GM06990 (cell line): ENCODE measurements at regions not wholly inside any gene's neighbourhood (a gene's known extent, or its start where the extent isn't known, plus 50 kb on each side); places are given as distances from the start of the nearest gene placed in this dataset.

Experiments
- DNase-seq: peaks from one replicate; pipeline ENCODE4 v3.0.0-alpha.2; 2011; ENCODE audit not compliant: insufficient read length; ENCODE audit errors: extremely low read depth
- H3K27me3 ChIP-seq: replicated peaks from 2 replicates; pipeline ENCODE4 v1.6.0; 2011; ENCODE audit warnings: low read length; ENCODE audit not compliant: control insufficient read depth, insufficient read depth
- H3K36me3 ChIP-seq: 2 replicates; pipeline ENCODE4 v1.5.1; 2011; ENCODE audit warnings: low read length; ENCODE audit not compliant: control insufficient read depth, insufficient read depth
- H3K4me3 ChIP-seq: replicated peaks from 2 replicates; pipeline ENCODE4 v1.5.1; 2011; ENCODE audit warnings: low read depth, mild to moderate bottlenecking, control low read depth, low read length
- TF ChIP-seq, protein P1 (sequence below): IDR thresholded peaks from 2 replicates; pipeline ENCODE4 v1.5.1; 2011; ENCODE audit warnings: low read length, control low read depth, mild to moderate bottlenecking, inconsistent platforms; ENCODE audit not compliant: insufficient read depth, poor library complexity, severe bottlenecking

DNA sequence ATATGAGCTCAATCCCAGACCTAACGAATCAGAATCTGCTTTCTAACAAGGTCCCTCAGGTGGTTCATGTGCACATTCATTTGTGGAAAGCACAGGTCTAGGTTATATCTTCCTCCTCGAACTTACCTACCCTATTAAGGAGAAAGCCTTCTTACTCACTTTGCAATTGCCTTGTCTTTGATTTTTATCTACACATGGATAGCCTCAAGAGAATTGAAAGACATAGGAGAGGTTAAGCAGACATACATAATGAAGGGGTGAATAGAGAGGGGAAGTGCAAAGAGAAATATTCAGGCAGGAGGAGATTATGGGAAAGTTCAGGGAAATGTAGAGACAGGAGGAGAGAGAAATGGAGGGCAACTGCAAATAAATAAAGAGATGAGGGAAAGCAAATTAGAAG lies 422.9 kb upstream of the ADAMTS9 start:
- H3K4me3 ChIP-seq: no peak overlapping the region
- TF ChIP-seq, protein P1, sequence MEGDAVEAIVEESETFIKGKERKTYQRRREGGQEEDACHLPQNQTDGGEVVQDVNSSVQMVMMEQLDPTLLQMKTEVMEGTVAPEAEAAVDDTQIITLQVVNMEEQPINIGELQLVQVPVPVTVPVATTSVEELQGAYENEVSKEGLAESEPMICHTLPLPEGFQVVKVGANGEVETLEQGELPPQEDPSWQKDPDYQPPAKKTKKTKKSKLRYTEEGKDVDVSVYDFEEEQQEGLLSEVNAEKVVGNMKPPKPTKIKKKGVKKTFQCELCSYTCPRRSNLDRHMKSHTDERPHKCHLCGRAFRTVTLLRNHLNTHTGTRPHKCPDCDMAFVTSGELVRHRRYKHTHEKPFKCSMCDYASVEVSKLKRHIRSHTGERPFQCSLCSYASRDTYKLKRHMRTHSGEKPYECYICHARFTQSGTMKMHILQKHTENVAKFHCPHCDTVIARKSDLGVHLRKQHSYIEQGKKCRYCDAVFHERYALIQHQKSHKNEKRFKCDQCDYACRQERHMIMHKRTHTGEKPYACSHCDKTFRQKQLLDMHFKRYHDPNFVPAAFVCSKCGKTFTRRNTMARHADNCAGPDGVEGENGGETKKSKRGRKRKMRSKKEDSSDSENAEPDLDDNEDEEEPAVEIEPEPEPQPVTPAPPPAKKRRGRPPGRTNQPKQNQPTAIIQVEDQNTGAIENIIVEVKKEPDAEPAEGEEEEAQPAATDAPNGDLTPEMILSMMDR: no peak
- no peaks in the 10 kb centered on the region for H3K27me3 ChIP-seq
- no peaks in the 10 kb centered on the region for H3K36me3 ChIP-seq
- no peak for DNase-seq

DNA sequence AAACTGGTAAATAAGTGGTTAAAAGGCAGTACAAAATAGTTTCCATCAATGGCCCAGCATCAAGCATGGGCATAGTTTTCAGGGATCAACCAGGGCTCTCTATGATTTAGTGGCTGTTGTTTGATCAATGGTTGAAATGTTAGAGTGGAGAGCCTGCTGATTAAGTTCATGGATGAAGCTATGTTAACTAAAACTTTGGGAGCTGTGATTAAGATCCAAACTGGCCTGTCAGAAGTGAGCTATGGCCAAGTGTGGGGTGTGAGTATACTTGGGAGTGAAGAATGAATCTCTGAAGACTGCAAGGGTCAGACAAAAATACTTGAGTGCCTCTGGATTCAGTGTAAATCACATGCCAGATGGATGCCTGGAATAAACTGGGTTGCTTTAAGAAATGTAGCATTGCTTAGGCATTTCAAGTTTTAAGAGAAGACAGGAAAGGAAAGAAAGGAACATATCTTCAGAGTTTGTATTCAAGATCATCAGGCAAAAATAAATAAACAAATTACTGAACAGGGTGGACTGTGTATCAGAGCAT lies 422.2 kb upstream of the ADAMTS9 start:
- no peaks in the 10 kb centered on the region for H3K27me3 ChIP-seq
- TF ChIP-seq, protein P1: no peak
- no peak for DNase-seq

DNA sequence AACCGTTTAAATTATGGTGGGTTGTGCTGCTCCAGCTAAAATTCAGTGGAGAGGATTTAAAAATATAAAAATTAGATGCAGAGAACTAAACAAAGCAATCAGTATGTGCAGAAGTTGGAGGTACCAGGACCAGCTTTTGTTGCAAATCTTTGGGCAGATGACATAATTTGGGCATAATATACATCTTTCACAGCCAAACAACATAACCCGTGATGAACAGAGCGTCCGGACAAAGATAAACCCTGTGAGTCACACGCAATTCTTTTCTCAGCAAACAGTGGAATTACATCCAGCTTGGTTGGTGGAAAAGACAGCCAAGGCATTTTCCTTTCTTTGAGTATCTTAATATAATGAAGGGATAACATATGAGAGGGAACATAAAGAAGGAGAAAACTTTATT lies 419.4 kb upstream of the ADAMTS9 start:
- Histone ChIP-seq H3K27me3 (no peaks in the 10 kb centered on the region), H3K36me3 (no peaks in the 10 kb centered on the region), H3K4me3 (no peak overlapping the region)
- TF ChIP-seq, protein P1: no peak
- no peak for DNase-seq

More for the DNA sequence above, 422.2 kb upstream of the ADAMTS9 start:
- no peaks in the 10 kb centered on the region for H3K36me3 ChIP-seq
- H3K4me3 ChIP-seq: no peak overlapping the region

DNA sequence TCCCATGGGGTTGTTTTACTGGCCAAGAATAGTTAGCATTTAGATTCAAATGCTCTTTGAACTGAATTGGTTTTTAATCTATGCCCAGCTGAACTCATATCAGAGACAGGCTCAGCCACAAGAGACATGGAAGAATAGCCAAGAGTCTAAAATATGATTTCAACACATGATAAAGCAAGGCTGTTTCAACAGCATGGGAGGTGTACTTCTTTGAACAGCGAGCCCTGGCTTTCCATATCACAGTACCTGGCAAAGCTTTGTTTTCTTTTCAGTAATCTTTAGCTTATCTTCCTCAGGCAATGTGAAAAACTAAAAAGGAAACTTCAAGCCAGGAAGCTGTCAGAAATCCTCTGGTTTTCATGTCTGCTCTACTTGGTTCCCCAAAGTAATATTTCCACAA lies 413.6 kb upstream of the ADAMTS9 start:
- Histone ChIP-seq H3K4me3 (no peak overlapping the region), H3K27me3 (no peaks in the 10 kb centered on the region)

DNA sequence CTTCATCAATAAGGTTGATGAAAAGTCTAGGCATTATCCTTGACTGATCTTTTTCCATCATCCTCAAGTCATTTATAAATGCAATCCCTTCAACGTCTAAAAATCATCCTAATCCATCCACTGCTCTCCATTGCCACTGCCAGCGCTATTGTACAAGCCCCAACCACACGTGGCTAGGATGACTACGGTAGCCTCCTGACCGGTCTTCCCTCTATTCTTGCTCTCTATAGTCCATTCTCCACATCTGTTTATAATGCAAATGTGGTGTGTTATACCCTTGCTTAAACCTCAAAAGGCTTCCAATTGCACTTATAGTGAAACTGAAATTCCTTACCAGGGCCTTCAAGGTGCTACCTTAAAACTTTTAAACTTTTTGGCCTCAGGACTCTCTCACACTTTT lies 410.6 kb upstream of the ADAMTS9 start:
- no peak overlapping the region for H3K4me3 ChIP-seq
- no peaks in the 10 kb centered on the region for H3K27me3 ChIP-seq
- TF ChIP-seq, protein P1: no peak
- H3K36me3 ChIP-seq: no peaks in the 10 kb centered on the region
- no peak for DNase-seq

More for the DNA sequence above, 413.6 kb upstream of the ADAMTS9 start:
- no peak for DNase-seq
- TF ChIP-seq, protein P1: no peak
- no peaks in the 10 kb centered on the region for H3K36me3 ChIP-seq
